Adrenal gland (tissue), 9 donors: ENCODE measurements at regions not wholly inside any gene's neighbourhood (a gene's known extent, or its start where the extent isn't known, plus 50 kb on each side); places are given as distances from the start of the nearest gene placed in this dataset.

Experiments used
- DNase-seq, 7 donors: peaks; one replicate each; pipeline ENCODE4 v3.0.0-alpha.2; 2019 to 2020
- H3K27ac ChIP-seq, 5 donors: fragments of 200-600 bp; sonication (generic) in 4 of 5; 1 replicate in 3 of 5; 2 replicates in 2 of 5; pipeline versions ENCODE4 v1.5.1 to v1.8.0; 2016 to 2020; ENCODE audit warnings: mild to moderate bottlenecking in 1 of 5
- H3K27me3 ChIP-seq: fragments of 200-600 bp; 2 replicates; pipeline ENCODE4 v1.8.0; 2021
- H3K36me3 ChIP-seq, 2 donors: fragments of 200-600 bp; replicated peaks in 1 of 2; 1 replicate in 1 of 2; 2 replicates in 1 of 2; pipeline versions ENCODE4 v1.5.1 to v1.8.0; 2018 to 2022
- H3K4me1 ChIP-seq, 2 donors: fragments of 200-600 bp; replicated peaks in 1 of 2; 1 replicate in 1 of 2; 2 replicates in 1 of 2; pipeline versions ENCODE4 v1.5.1 to v1.8.0; 2018 to 2021
- H3K4me3 ChIP-seq, 4 donors: fragments of 200-600 bp; sonication (generic) in 3 of 4; one replicate each; pipeline ENCODE4 v1.5.1; 2016 to 2018
- H3K9me3 ChIP-seq, 3 donors: fragments of 200-600 bp; sonication (generic) in 1 of 3; replicated peaks in 1 of 3; 1 replicate in 2 of 3; 2 replicates in 1 of 3; pipeline versions ENCODE4 v1.5.1 to v1.8.0; 2016 to 2021
- CTCF ChIP-seq, 6 experiments: fragments of 450-650 bp in 4 of 6; fragments of 200-600 bp in 2 of 6; sonication (generic) in 1 of 6; IDR thresholded peaks; 1 replicate in 5 of 6; 2 replicates in 1 of 6; pipeline versions ENCODE4 v1.5.1 to v1.8.0; 2016 to 2021; ENCODE audit warnings: antibody characterized with exemption in 6 of 6, mild to moderate bottlenecking in 2 of 6, moderate library complexity in 1 of 6
- POLR2A ChIP-seq, 2 donors: fragments of 450-650 bp; IDR thresholded peaks; one replicate each; pipeline ENCODE4 v1.6.1; 2017; ENCODE audit warnings: antibody characterized with exemption in 2 of 2, mild to moderate bottlenecking in 2 of 2, moderate library complexity in 1 of 2
- WGBS, 4 donors: extraction: QIAGEN DNeasy Blood & Tissue Kit in 2 of 4; methylation state at CpG; one replicate each; pipeline versions ENCODE4 v1.1.5 to v1.1.7; 2013 to 2017; 5-methylcytosine and 5-hydroxymethylcytosine counted together
- intact Hi-C, 2 donors: fragments of 100-400 bp; cut with DNase I; formaldehyde crosslinking; loops; one replicate each; pipeline versions ENCODE4 v1.14.1 to v1.15.0; 2022 to 2023
- donor health status: healthy with polysubstance abuse.
- donor health status: Bipolar disorder and iron deficiency.
- donor health status: DM: yes; HTN: yes; CAD: no.
- donor health status: DM: no; HTN: no; CAD: no.
- donor health status: DM: no; HTN: no; CAD: no.

GRCh38 chr16:72244853-72245252 lies 72.9 kb upstream of the PMFBP1 start:
- no peaks in the 10 kb centered on the region for H3K36me3 ChIP-seq
- DNase-seq = no peak
- TF ChIP-seq POLR2A (IDR thresholded peaks at IDR 0.05) (no peak), CTCF (IDR thresholded peaks at IDR 0.05) (no peak)
- peaks cover 0 to 7% of the 10 kb centered on the region in 2 donors for H3K4me1 ChIP-seq
- no peaks in the 10 kb centered on the region for H3K9me3 ChIP-seq
- intact Hi-C loops = loop anchor here (5.0 to 10.0 kb wide), 2 partner anchors 220 to 222 kb away; no protein-coding TSS in a partner anchor
- H3K4me3 ChIP-seq = no peak overlapping the region
- no peak overlapping the region for H3K27ac ChIP-seq
- no peaks in the 10 kb centered on the region for H3K27me3 ChIP-seq
- 73 to 78% (median 75%) methylated on average over 5 of the region's 5 CpGs for WGBS, 4 donors

GRCh38 chr16:72243621-72244020 lies 71.7 kb upstream of the PMFBP1 start:
- DNase-seq = no peak
- H3K4me3 ChIP-seq = no peak overlapping the region
- H3K9me3 ChIP-seq = no peaks in the 10 kb centered on the region
- peaks cover 0 to 7% of the 10 kb centered on the region in 2 donors for H3K4me1 ChIP-seq
- H3K27ac ChIP-seq = no peak overlapping the region
- intact Hi-C loops = loop anchor here (5.0 to 10.0 kb wide), 2 partner anchors 221 to 224 kb away; no protein-coding TSS in a partner anchor
- no peaks in the 10 kb centered on the region for H3K36me3 ChIP-seq
- no peaks in the 10 kb centered on the region for H3K27me3 ChIP-seq
- TF ChIP-seq CTCF (IDR thresholded peaks at IDR 0.05) (no peak), POLR2A (IDR thresholded peaks at IDR 0.05) (no peak)
- WGBS, 4 donors = 69 to 86% (median 79%) methylated on average over 5 of the region's 5 CpGs

DNA sequence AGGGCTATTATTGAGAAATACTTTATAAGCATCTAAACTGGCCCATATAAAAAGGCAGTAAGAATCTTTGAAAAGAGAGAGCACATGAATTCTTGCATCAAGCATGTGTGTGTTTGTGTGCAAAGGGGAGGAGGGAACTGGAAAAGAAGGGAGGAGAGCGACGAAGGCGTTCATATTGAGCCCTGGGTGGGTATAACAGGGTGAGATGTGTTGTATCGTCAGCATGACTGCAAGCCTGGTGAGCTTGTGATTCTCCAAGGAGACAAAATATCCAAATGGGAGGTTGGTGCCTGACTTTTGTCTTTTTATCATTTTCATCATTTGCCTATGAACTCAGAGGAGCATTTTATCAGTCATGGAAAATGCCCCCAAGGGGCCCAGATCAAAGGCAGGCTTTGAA lies 70.8 kb upstream of the PMFBP1 start:
- intact Hi-C loops = loop anchor here (5.0 to 10.0 kb wide), 2 partner anchors 222 to 225 kb away; no protein-coding TSS in a partner anchor
- H3K27me3 ChIP-seq = no peaks in the 10 kb centered on the region
- no peak overlapping the region for H3K4me3 ChIP-seq
- peaks cover 0 to 5% of the 10 kb centered on the region in 2 donors for H3K4me1 ChIP-seq
- TF ChIP-seq POLR2A (IDR thresholded peaks at IDR 0.05) (no peak), CTCF (IDR thresholded peaks at IDR 0.05) (no peak)
- DNase-seq = no peak
- no peaks in the 10 kb centered on the region for H3K9me3 ChIP-seq
- no peaks in the 10 kb centered on the region for H3K36me3 ChIP-seq
- 81 to 87% (median 86%) methylated on average over 4 of the region's 4 CpGs for WGBS, 4 donors
- no peak overlapping the region for H3K27ac ChIP-seq

GRCh38 chr16:72241930-72242329 lies 70.0 kb upstream of the PMFBP1 start:
- TF ChIP-seq POLR2A (IDR thresholded peaks at IDR 0.05) (no peak), CTCF (IDR thresholded peaks at IDR 0.05) (peak; percentile 51 to 72 (median 66))
- WGBS, 4 donors = 26 to 32% (median 28%) methylated on average over 7 of the region's 7 CpGs

More at GRCh38 chr16:72241930-72242329, 70.0 kb upstream of the PMFBP1 start:
- no peaks in the 10 kb centered on the region for H3K9me3 ChIP-seq
- no peaks in the 10 kb centered on the region for H3K36me3 ChIP-seq
- H3K4me1 ChIP-seq = no peaks in the 10 kb centered on the region
- intact Hi-C loops = loop anchor here (5.0 to 10.0 kb wide), 2 partner anchors 223 to 225 kb away; no protein-coding TSS in a partner anchor
- no peak overlapping the region for H3K4me3 ChIP-seq
- DNase-seq = peak in 6 of 7 donors; percentile 15 to 64 (median 28)
- H3K27ac ChIP-seq = no peak overlapping the region
- H3K27me3 ChIP-seq = no peaks in the 10 kb centered on the region
